Right lobe of liver (tissue), 4 donors: ENCODE measurements at regions not wholly inside any gene's neighbourhood (a gene's known extent, or its start where the extent isn't known, plus 50 kb on each side); places are given as distances from the start of the nearest gene placed in this dataset.

Experiments
- CTCF ChIP-seq, 4 donors: fragments of 200-600 bp in 3 of 4; fragments of 450-650 bp in 1 of 4; IDR thresholded peaks; one replicate each; pipeline versions ENCODE4 v1.5.1 to v1.8.0; 2016 to 2022; ENCODE audit warnings: antibody characterized with exemption in 4 of 4, mild to moderate bottlenecking in 2 of 4
- POLR2A ChIP-seq: fragments of 450-650 bp; IDR thresholded peaks from one replicate; pipeline ENCODE4 v1.6.1; 2017; ENCODE audit warnings: antibody characterized with exemption, mild to moderate bottlenecking
- donor health status: DM: no; HTN: no; CAD: no.
- donor health status: DM: no; HTN: no; CAD: no.
- donor health status: DM: no; HTN: yes; CAD: no.

- TF ChIP-seq CTCF (IDR thresholded peaks at IDR 0.05), result no peak
- TF ChIP-seq POLR2A, result no peak
Observed at GRCh38 chr5:58048954-58049353, 410.9 kb downstream of the PLK2 start.
